ENCODE measurements at regions not wholly inside any gene's neighbourhood (a gene's known extent, or its start where the extent isn't known, plus 50 kb on each side); places are given as distances from the start of the nearest gene placed in this dataset.

DNA sequence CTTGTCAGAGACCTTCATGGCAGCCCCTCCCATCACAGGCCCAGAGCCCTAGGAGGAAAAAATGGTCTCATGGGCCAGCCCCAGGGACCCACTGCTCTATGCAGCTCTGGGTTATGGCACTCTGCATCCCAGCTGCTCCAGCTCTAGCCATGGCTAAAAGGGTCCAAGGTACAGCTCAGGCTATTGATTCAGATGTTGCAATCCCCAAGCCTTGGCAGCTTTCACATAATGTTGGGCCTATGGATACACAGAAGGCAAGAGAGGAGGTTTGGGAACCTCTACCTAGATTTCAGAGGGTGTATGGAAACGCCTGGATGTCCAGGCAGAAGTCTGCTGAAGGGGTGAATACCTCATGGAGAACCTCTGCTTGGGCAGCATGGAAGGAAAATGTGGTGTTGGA lies 996.0 kb downstream of the PCDH9 start:
- no peak for TF ChIP-seq CTCF (IDR thresholded peaks at IDR 0.05)
- no peak for TF ChIP-seq POLR2AphosphoS5 (IDR thresholded peaks at IDR 0.05)
- no peak for TF ChIP-seq POLR2A (IDR thresholded peaks at IDR 0.05; ENCODE audit: low read depth)
- no peak for TF ChIP-seq EP300 (IDR thresholded peaks at IDR 0.05)

All from esophagus muscularis mucosa (tissue), 4 donors.